ENCODE measurements at regions not wholly inside any gene's neighbourhood (a gene's known extent, or its start where the extent isn't known, plus 50 kb on each side); places are given as distances from the start of the nearest gene placed in this dataset.

- no peak for TF ChIP-seq CTCF (conservative IDR thresholded peaks at IDR 0.05; ENCODE audit: low read depth in 2 of 2)
- TF ChIP-seq ZNF331 (CRISPR knock-in tag; IDR thresholded peaks at IDR 0.05; ENCODE audit: low read depth), result no peak
- no peak for TF ChIP-seq ETS1 (IDR thresholded peaks at IDR 0.05)
These were observed 70.5 kb upstream of the TOX2 start (continued) for GRCh38 chr20:43843965-43844660.

GRCh38 chr20:43843096-43843964 lies 71.3 kb upstream of the TOX2 start:
- Mint-ChIP-seq H3K4me3 (no peak overlapping the region), H3K27ac (no peak overlapping the region), H3K36me3 (ENCODE audit: low read depth) (no peaks in the 10 kb centered on the region; the same call in 2 of the 3 replicates), H3K9me3 (no peaks in the 10 kb centered on the region), H3K4me1 (peaks cover 3% of the 10 kb centered on the region; the same call in 2 of the 3 replicates), H3K27me3 (ENCODE audit: insufficient read depth, low read depth, poor library complexity) (peaks cover 10% of the 10 kb centered on the region)
- no peaks in the 10 kb centered on the region for H3K36me3 ChIP-seq (ENCODE audit: insufficient read depth)
- H3K79me2 ChIP-seq (replicated peaks; ENCODE audit: insufficient read depth), result no peaks in the 10 kb centered on the region
- DNase-seq (ENCODE audit: low spot score), result no peak
- H3K9me2 ChIP-seq (ENCODE audit: insufficient read depth), result no peaks in the 10 kb centered on the region
- H3K4me3 ChIP-seq, result no peak overlapping the region
- no peaks in the 10 kb centered on the region for H3K27me3 ChIP-seq (ENCODE audit: insufficient read depth)
- no peak overlapping the region for H2AFZ ChIP-seq
- H3K4me1 ChIP-seq (ENCODE audit: insufficient read depth), result no peaks in the 10 kb centered on the region
- H3F3A ChIP-seq (replicated peaks; ENCODE audit: low read depth), result no peaks in the 10 kb centered on the region
- no peak overlapping the region for H3K27ac ChIP-seq (ENCODE audit: low read depth)
- no peak overlapping the region for H3K4me2 ChIP-seq
- ATAC-seq, result no peak
- H4K20me1 ChIP-seq (replicated peaks; ENCODE audit: insufficient read depth), result no peaks in the 10 kb centered on the region
- TF ChIP-seq CTCF (conservative IDR thresholded peaks at IDR 0.05; ENCODE audit: low read depth in 2 of 2), result no peak
- no peak for TF ChIP-seq EZH2phosphoT487 (IDR thresholded peaks at IDR 0.05; ENCODE audit: unreplicated experiment)
- TF ChIP-seq ETS1 (IDR thresholded peaks at IDR 0.05), result no peak
- TF ChIP-seq NANOG (IDR thresholded peaks at IDR 0.05; ENCODE audit: borderline replicate concordance), result no peak
- no peak for TF ChIP-seq STAT1 (IDR thresholded peaks at IDR 0.05; ENCODE audit: unreplicated experiment)
- no peak for TF ChIP-seq POLR2AphosphoS5 (IDR thresholded peaks at IDR 0.05; ENCODE audit: low read depth)
- TF ChIP-seq ZNF331 (CRISPR knock-in tag; IDR thresholded peaks at IDR 0.05; ENCODE audit: low read depth), result no peak
- no peak for TF ChIP-seq REST (IDR thresholded peaks at IDR 0.05; ENCODE audit: unreplicated experiment)
- TF ChIP-seq CREB1 (CRISPR knock-in tag; IDR thresholded peaks at IDR 0.05; ENCODE audit: low read depth), result no peak
- no peak for TF ChIP-seq JUNB (IDR thresholded peaks at IDR 0.05; ENCODE audit: unreplicated experiment)
- TF ChIP-seq EZH2 (IDR thresholded peaks at IDR 0.05; ENCODE audit: low read depth, unreplicated experiment), result no peak
- no peak for TF ChIP-seq ZNF114 (CRISPR knock-in tag; IDR thresholded peaks at IDR 0.05)
